Naive thymus-derived CD4-positive, alpha-beta T cell (primary cell): ENCODE measurements at regions not wholly inside any gene's neighbourhood (a gene's known extent, or its start where the extent isn't known, plus 50 kb on each side); places are given as distances from the start of the nearest gene placed in this dataset.

Experiments
- ATAC-seq: fragments of 150-1000 bp; cut with Tn5 transposase; 2 replicates; pipeline ENCODE4 v1.10.0; 2021; ENCODE audit warnings: mild to moderate bottlenecking, moderate library complexity
- CTCF ChIA-PET: fragments of 350-600 bp; sonication (Branson Sonifier 250); formaldehyde crosslinking; loops from one replicate; lab custom pipeline; 2021; ENCODE audit warnings: antibody characterized with exemption; lab: Charles Lee
- POLR2A ChIA-PET: fragments of 350-600 bp; sonication (Branson Sonifier 250); formaldehyde crosslinking; loops from one replicate; lab custom pipeline; 2021; ENCODE audit warnings: antibody characterized with exemption, inconsistent platforms; lab: Charles Lee
- DNase-seq, 9 donors: peaks; one replicate each; pipeline versions ENCODE4 v3.0.0 to v3.0.0-alpha.2; 2020 to 2022; ENCODE audit warnings: mixed read lengths in 1 of 9
- H3K27ac ChIP-seq: one replicate; pipeline ENCODE4 v1.7.0; 2013; ENCODE audit warnings: mild to moderate bottlenecking, low read depth, low read length, moderate library complexity
- H3K27me3 ChIP-seq, 2 donors: one replicate each; pipeline ENCODE4 v1.7.0; 2013; ENCODE audit warnings: low read length in 2 of 2, mild to moderate bottlenecking in 2 of 2, moderate library complexity in 2 of 2; ENCODE audit not compliant: control insufficient read depth in 2 of 2, insufficient read depth in 2 of 2
- H3K36me3 ChIP-seq, 3 experiments: 1 replicate in 2 of 3; 2 replicates in 1 of 3; pipeline ENCODE4 v1.7.0; 2013; ENCODE audit warnings: low read length in 3 of 3, mild to moderate bottlenecking in 3 of 3, moderate library complexity in 1 of 3; ENCODE audit not compliant: insufficient read depth in 3 of 3, control insufficient read depth in 2 of 3
- H3K4me1 ChIP-seq, 2 donors: one replicate each; pipeline ENCODE4 v1.7.0; 2013; ENCODE audit warnings: low read length in 2 of 2, mild to moderate bottlenecking in 2 of 2, moderate library complexity in 1 of 2; ENCODE audit not compliant: control insufficient read depth in 2 of 2, insufficient read depth in 2 of 2
- H3K4me3 ChIP-seq: 2 replicates; pipeline ENCODE4 v1.7.0; 2013; ENCODE audit warnings: mild to moderate bottlenecking, low read length
- H3K9me3 ChIP-seq, 3 experiments: 1 replicate in 2 of 3; 2 replicates in 1 of 3; pipeline ENCODE4 v1.7.0; 2013; ENCODE audit warnings: low read length in 3 of 3; ENCODE audit not compliant: control insufficient read depth in 2 of 3
- H3K27ac Mint-ChIP-seq, 9 donors: one replicate each; pipeline ENCODE4 v1.8.0; 2020 to 2022; ENCODE audit warnings: mixed read lengths in 9 of 9, mild to moderate bottlenecking in 8 of 9, moderate library complexity in 5 of 9, inconsistent platforms in 2 of 9
- H3K27me3 Mint-ChIP-seq, 5 donors: one replicate each; pipeline ENCODE4 v1.8.0; 2021 to 2022; ENCODE audit warnings: mixed read lengths in 5 of 5, mild to moderate bottlenecking in 1 of 5
- H3K36me3 Mint-ChIP-seq, 5 donors: one replicate each; pipeline ENCODE4 v1.8.0; 2020 to 2022; ENCODE audit warnings: mixed read lengths in 5 of 5, mild to moderate bottlenecking in 3 of 5, inconsistent platforms in 1 of 5
- H3K4me1 Mint-ChIP-seq, 7 donors: one replicate each; pipeline ENCODE4 v1.8.0; 2020 to 2022; ENCODE audit warnings: mixed read lengths in 7 of 7, mild to moderate bottlenecking in 3 of 7, inconsistent platforms in 1 of 7
- H3K4me3 Mint-ChIP-seq, 10 donors: one replicate each; pipeline ENCODE4 v1.8.0; 2020 to 2022; ENCODE audit warnings: mild to moderate bottlenecking in 10 of 10, mixed read lengths in 10 of 10, moderate library complexity in 6 of 10, inconsistent platforms in 2 of 10
- H3K9me3 Mint-ChIP-seq, 11 donors: one replicate each; pipeline ENCODE4 v1.8.0; 2020 to 2022; ENCODE audit warnings: mixed read lengths in 11 of 11, mild to moderate bottlenecking in 4 of 11, inconsistent platforms in 1 of 11, moderate library complexity in 1 of 11
- intact Hi-C, 2 donors: fragments of 100-400 bp; cut with micrococcal nuclease; formaldehyde crosslinking; loops; one replicate each; pipeline ENCODE4 v1.15.1; 2023

- intact Hi-C loops: no loop called here
- Histone ChIP-seq H3K36me3 (no peaks in the 10 kb centered on the region), H3K27me3 (no peaks in the 10 kb centered on the region), H3K27ac (no peak overlapping the region), H3K4me1 (no peaks in the 10 kb centered on the region), H3K9me3 (no peaks in the 10 kb centered on the region), H3K4me3 (no peak overlapping the region)
- peaks cover 11 to 52% (median 42%) of the 10 kb centered on the region in 5 donors for H3K27me3 Mint-ChIP-seq
- POLR2A ChIA-PET: no interaction called here
- CTCF ChIA-PET: interaction anchor here (0.7 kb wide), 1 partner anchor 1385 kb away, joined by 3 read pairs; no protein-coding TSS in a partner anchor
- H3K4me1 Mint-ChIP-seq: no peaks in the 10 kb centered on the region
- H3K4me3 Mint-ChIP-seq: no peak overlapping the region
- DNase-seq: no peak
- H3K36me3 Mint-ChIP-seq: no peaks in the 10 kb centered on the region
- peaks cover 0 to 2% (median 0%) of the 10 kb centered on the region in 11 donors for H3K9me3 Mint-ChIP-seq
- ATAC-seq: no peak
- no peak overlapping the region for H3K27ac Mint-ChIP-seq
These were observed 128.0 kb downstream of the TRIM29 start for GRCh38 chr11:120009938-120010337.

- H3K36me3 ChIP-seq: no peaks in the 10 kb centered on the region
- no peaks in the 10 kb centered on the region for H3K4me1 ChIP-seq
- no peaks in the 10 kb centered on the region for H3K9me3 ChIP-seq
- Mint-ChIP-seq H3K27me3 (peaks cover 10 to 48% (median 42%) of the 10 kb centered on the region in 5 donors), H3K4me1 (no peaks in the 10 kb centered on the region), H3K36me3 (no peaks in the 10 kb centered on the region), H3K9me3 (peaks cover 0 to 2% (median 0%) of the 10 kb centered on the region in 11 donors), H3K4me3 (no peak overlapping the region), H3K27ac (no peak overlapping the region)
- POLR2A ChIA-PET: no interaction called here
- H3K4me3 ChIP-seq: no peak overlapping the region
- no peaks in the 10 kb centered on the region for H3K27me3 ChIP-seq
- CTCF ChIA-PET: no interaction called here
- intact Hi-C loops: no loop called here
- ATAC-seq (no peak), DNase-seq (no peak)
- H3K27ac ChIP-seq: no peak overlapping the region
These were observed 130.8 kb downstream of the TRIM29 start for GRCh38 chr11:120007144-120007543.

GRCh38 chr11:120004723-120005122, 133.2 kb downstream of the TRIM29 start:
- Mint-ChIP-seq H3K36me3 (peaks cover 0 to 1% (median 0%) of the 10 kb centered on the region in 5 donors), H3K27ac (no peak overlapping the region), H3K9me3 (peaks cover 0 to 6% (median 2%) of the 10 kb centered on the region in 11 donors), H3K27me3 (peaks cover 22 to 34% (median 32%) of the 10 kb centered on the region in 5 donors), H3K4me1 (peaks cover 0 to 3% (median 0%) of the 10 kb centered on the region in 7 donors), H3K4me3 (no peak overlapping the region)
- peaks cover 0 to 5% (median 0%) of the 10 kb centered on the region in 3 experiments for H3K9me3 ChIP-seq
- intact Hi-C loops: no loop called here
- no peak overlapping the region for H3K4me3 ChIP-seq
- DNase-seq (no peak), ATAC-seq (no peak)
- POLR2A ChIA-PET: no interaction called here
- CTCF ChIA-PET: no interaction called here
- H3K27me3 ChIP-seq: no peaks in the 10 kb centered on the region
- H3K36me3 ChIP-seq: no peaks in the 10 kb centered on the region
- H3K27ac ChIP-seq: no peak overlapping the region
- no peaks in the 10 kb centered on the region for H3K4me1 ChIP-seq

GRCh38 chr11:120001178-120002090, 136.5 kb downstream of the TRIM29 start:
- CTCF ChIA-PET: no interaction called here
- H3K27me3 ChIP-seq: no peaks in the 10 kb centered on the region
- H3K36me3 ChIP-seq: no peaks in the 10 kb centered on the region
- POLR2A ChIA-PET: no interaction called here
- Mint-ChIP-seq H3K4me3 (no peak overlapping the region), H3K27ac (no peak overlapping the region), H3K4me1 (peaks cover 0 to 3% (median 0%) of the 10 kb centered on the region in 7 donors), H3K36me3 (peaks cover 0 to 6% (median 0%) of the 10 kb centered on the region in 5 donors), H3K27me3 (peaks cover 18 to 29% (median 25%) of the 10 kb centered on the region in 5 donors), H3K9me3 (peaks cover 0 to 8% (median 5%) of the 10 kb centered on the region in 11 donors)
- DNase-seq (no peak), ATAC-seq (no peak)
- H3K9me3 ChIP-seq: peaks cover 0 to 6% (median 0%) of the 10 kb centered on the region in 3 experiments
- no peak overlapping the region for H3K4me3 ChIP-seq
- H3K4me1 ChIP-seq: no peaks in the 10 kb centered on the region
- no peak overlapping the region for H3K27ac ChIP-seq
- intact Hi-C loops: no loop called here

- intact Hi-C loops: no loop called here
- H3K9me3 Mint-ChIP-seq: peaks cover 0 to 8% (median 5%) of the 10 kb centered on the region in 11 donors
- no peak for ATAC-seq
- Histone ChIP-seq H3K27me3 (no peaks in the 10 kb centered on the region), H3K36me3 (no peaks in the 10 kb centered on the region), H3K4me1 (no peaks in the 10 kb centered on the region), H3K9me3 (peaks cover 0 to 6% (median 0%) of the 10 kb centered on the region in 3 experiments), H3K27ac (no peak overlapping the region), H3K4me3 (no peak overlapping the region)
- no peak overlapping the region for H3K4me3 Mint-ChIP-seq
- POLR2A ChIA-PET: no interaction called here
- H3K27ac Mint-ChIP-seq: no peak overlapping the region
- DNase-seq: no peak
- peaks cover 18 to 37% (median 24%) of the 10 kb centered on the region in 5 donors for H3K27me3 Mint-ChIP-seq
- CTCF ChIA-PET: no interaction called here
- peaks cover 0 to 6% (median 0%) of the 10 kb centered on the region in 5 donors for H3K36me3 Mint-ChIP-seq
- peaks cover 0 to 3% (median 0%) of the 10 kb centered on the region in 7 donors for H3K4me1 Mint-ChIP-seq
These were observed 138.7 kb downstream of the TRIM29 start for GRCh38 chr11:119999220-119999619.

- peaks cover 0 to 6% (median 0%) of the 10 kb centered on the region in 3 experiments for H3K9me3 ChIP-seq
- H3K36me3 ChIP-seq: no peaks in the 10 kb centered on the region
- no peaks in the 10 kb centered on the region for H3K4me1 ChIP-seq
- Mint-ChIP-seq H3K4me1 (peaks cover 0 to 3% (median 0%) of the 10 kb centered on the region in 7 donors), H3K27ac (no peak overlapping the region), H3K27me3 (peaks cover 3 to 26% (median 11%) of the 10 kb centered on the region in 5 donors), H3K9me3 (peaks cover 0 to 8% (median 5%) of the 10 kb centered on the region in 11 donors), H3K4me3 (no peak overlapping the region), H3K36me3 (peaks cover 0 to 6% (median 0%) of the 10 kb centered on the region in 5 donors)
- ChIA-PET CTCF (no interaction called here), POLR2A (no interaction called here)
- no peak for DNase-seq
- no peak overlapping the region for H3K4me3 ChIP-seq
- no peak overlapping the region for H3K27ac ChIP-seq
- no peak for ATAC-seq
- no peaks in the 10 kb centered on the region for H3K27me3 ChIP-seq
- intact Hi-C loops: no loop called here
These were observed 141.4 kb downstream of the TRIM29 start for GRCh38 chr11:119996556-119996955.
